Thyroid gland (tissue), 4 donors: ENCODE measurements at regions not wholly inside any gene's neighbourhood (a gene's known extent, or its start where the extent isn't known, plus 50 kb on each side); places are given as distances from the start of the nearest gene placed in this dataset.

Experiments
- DNase-seq, 2 donors: peaks; one replicate each; pipeline ENCODE4 v3.0.0-alpha.2; 2019
- H3K27ac ChIP-seq, 3 donors: fragments of 200-600 bp; sonication (generic); 1 replicate in 2 of 3; 2 replicates in 1 of 3; pipeline ENCODE4 v1.5.1; 2016 to 2019; ENCODE audit warnings: mild to moderate bottlenecking in 1 of 3, moderate library complexity in 1 of 3
- H3K27me3 ChIP-seq: fragments of 200-600 bp; sonication (generic); one replicate; pipeline ENCODE4 v1.5.1; 2019
- H3K36me3 ChIP-seq, 2 donors: fragments of 200-600 bp; sonication (generic); one replicate each; pipeline ENCODE4 v1.5.1; 2016 to 2019
- H3K4me1 ChIP-seq, 2 donors: fragments of 200-600 bp; sonication (generic); one replicate each; pipeline ENCODE4 v1.5.1; 2017 to 2019
- H3K4me3 ChIP-seq, 3 donors: fragments of 200-600 bp; sonication (generic); replicated peaks in 1 of 3; 1 replicate in 2 of 3; 2 replicates in 1 of 3; pipeline ENCODE4 v1.5.1; 2016; ENCODE audit warnings: mild to moderate bottlenecking in 1 of 3
- H3K9me3 ChIP-seq: fragments of 200-600 bp; sonication (generic); one replicate; pipeline ENCODE4 v1.5.1; 2017
- POLR2A ChIP-seq, 2 donors: fragments of 450-650 bp; IDR thresholded peaks; one replicate each; pipeline ENCODE4 v1.6.1; 2017; ENCODE audit warnings: antibody characterized with exemption in 2 of 2, mild to moderate bottlenecking in 2 of 2, moderate library complexity in 1 of 2
- WGBS, 2 donors: methylation state at CpG; one replicate each; pipeline ENCODE4 v1.1.5; 2017; 5-methylcytosine and 5-hydroxymethylcytosine counted together
- intact Hi-C: fragments of 100-400 bp; cut with DNase I; formaldehyde crosslinking; loops from one replicate; pipeline ENCODE4 v1.15.1; 2023
- TF ChIP-seq, protein P1 (sequence below), 6 experiments: fragments of 200-600 bp in 3 of 6; fragments of 450-650 bp in 3 of 6; sonication (generic) in 3 of 6; IDR thresholded peaks; one replicate each; pipeline ENCODE4 v1.5.1; 2016 to 2019; ENCODE audit warnings: antibody characterized with exemption in 6 of 6, mild to moderate bottlenecking in 2 of 6, inconsistent platforms in 1 of 6, moderate library complexity in 1 of 6

DNA sequence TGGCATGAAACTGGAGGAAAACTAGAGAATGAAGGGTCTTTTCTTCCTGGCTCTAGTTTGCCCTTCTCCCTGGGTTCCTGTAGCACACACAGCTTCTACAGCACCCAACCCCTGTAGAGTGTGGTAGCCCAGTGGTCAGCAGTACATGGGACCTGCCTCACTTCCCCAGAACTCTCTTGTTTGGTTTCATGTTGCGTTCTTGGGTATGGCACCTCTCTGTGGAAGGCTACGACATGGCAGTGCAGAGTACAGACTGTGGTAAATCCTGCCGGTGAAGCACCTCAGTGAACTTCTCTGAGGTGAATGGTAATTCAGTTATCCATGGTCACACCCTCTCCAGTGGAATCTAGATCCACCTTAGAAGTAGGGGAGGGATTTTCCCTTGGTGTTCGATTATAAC is 105.5 kb downstream of the TLR4 start:
- H3K4me1 ChIP-seq: no peaks in the 10 kb centered on the region
- H3K27ac ChIP-seq: no peak overlapping the region
- TF ChIP-seq, protein P1, sequence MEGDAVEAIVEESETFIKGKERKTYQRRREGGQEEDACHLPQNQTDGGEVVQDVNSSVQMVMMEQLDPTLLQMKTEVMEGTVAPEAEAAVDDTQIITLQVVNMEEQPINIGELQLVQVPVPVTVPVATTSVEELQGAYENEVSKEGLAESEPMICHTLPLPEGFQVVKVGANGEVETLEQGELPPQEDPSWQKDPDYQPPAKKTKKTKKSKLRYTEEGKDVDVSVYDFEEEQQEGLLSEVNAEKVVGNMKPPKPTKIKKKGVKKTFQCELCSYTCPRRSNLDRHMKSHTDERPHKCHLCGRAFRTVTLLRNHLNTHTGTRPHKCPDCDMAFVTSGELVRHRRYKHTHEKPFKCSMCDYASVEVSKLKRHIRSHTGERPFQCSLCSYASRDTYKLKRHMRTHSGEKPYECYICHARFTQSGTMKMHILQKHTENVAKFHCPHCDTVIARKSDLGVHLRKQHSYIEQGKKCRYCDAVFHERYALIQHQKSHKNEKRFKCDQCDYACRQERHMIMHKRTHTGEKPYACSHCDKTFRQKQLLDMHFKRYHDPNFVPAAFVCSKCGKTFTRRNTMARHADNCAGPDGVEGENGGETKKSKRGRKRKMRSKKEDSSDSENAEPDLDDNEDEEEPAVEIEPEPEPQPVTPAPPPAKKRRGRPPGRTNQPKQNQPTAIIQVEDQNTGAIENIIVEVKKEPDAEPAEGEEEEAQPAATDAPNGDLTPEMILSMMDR (IDR thresholded peaks at IDR 0.05): no peak
- no peak for TF ChIP-seq POLR2A (IDR thresholded peaks at IDR 0.05)
- intact Hi-C loops: no loop called here
- no peaks in the 10 kb centered on the region for H3K27me3 ChIP-seq
- 78 to 92% methylated on average over 4 of the region's 4 CpGs for WGBS, 2 donors
- H3K36me3 ChIP-seq: no peaks in the 10 kb centered on the region
- no peaks in the 10 kb centered on the region for H3K9me3 ChIP-seq
- no peak overlapping the region for H3K4me3 ChIP-seq
- DNase-seq: no peak

- TF ChIP-seq, protein P1 (IDR thresholded peaks at IDR 0.05): no peak
- TF ChIP-seq POLR2A (IDR thresholded peaks at IDR 0.05): no peak
- WGBS, 2 donors: 70 to 74% methylated on average over 5 of the region's 5 CpGs
- no peak overlapping the region for H3K4me3 ChIP-seq
- no peak for DNase-seq
- no peaks in the 10 kb centered on the region for H3K9me3 ChIP-seq
- H3K27me3 ChIP-seq: no peaks in the 10 kb centered on the region
- no peaks in the 10 kb centered on the region for H3K36me3 ChIP-seq
- H3K4me1 ChIP-seq: no peaks in the 10 kb centered on the region
- intact Hi-C loops: no loop called here
- no peak overlapping the region for H3K27ac ChIP-seq
Observed at GRCh38 chr9:117815315-117815714, 111.1 kb downstream of the TLR4 start.

- WGBS, 2 donors: 75 to 80% methylated on average over 3 of the region's 3 CpGs
- TF ChIP-seq, protein P1 (IDR thresholded peaks at IDR 0.05): no peak
- no peak for TF ChIP-seq POLR2A (IDR thresholded peaks at IDR 0.05)
- H3K27ac ChIP-seq: no peak overlapping the region
- H3K27me3 ChIP-seq: no peaks in the 10 kb centered on the region
- intact Hi-C loops: no loop called here
- no peak for DNase-seq
- no peaks in the 10 kb centered on the region for H3K36me3 ChIP-seq
- no peaks in the 10 kb centered on the region for H3K9me3 ChIP-seq
- no peak overlapping the region for H3K4me3 ChIP-seq
- H3K4me1 ChIP-seq: no peaks in the 10 kb centered on the region
Observed at GRCh38 chr9:117815948-117816347, 111.7 kb downstream of the TLR4 start.

GRCh38 chr9:117821954-117822353 is 117.8 kb downstream of the TLR4 start:
- Histone ChIP-seq H3K36me3 (no peaks in the 10 kb centered on the region), H3K27ac (no peak overlapping the region), H3K27me3 (no peaks in the 10 kb centered on the region), H3K4me1 (no peaks in the 10 kb centered on the region), H3K4me3 (no peak overlapping the region), H3K9me3 (no peaks in the 10 kb centered on the region)
- TF ChIP-seq POLR2A (IDR thresholded peaks at IDR 0.05): no peak
- TF ChIP-seq, protein P1 (IDR thresholded peaks at IDR 0.05): no peak
- 67% methylated on average over 2 of the region's 2 CpGs for WGBS, 2 donors
- no peak for DNase-seq
- intact Hi-C loops: no loop called here

DNA sequence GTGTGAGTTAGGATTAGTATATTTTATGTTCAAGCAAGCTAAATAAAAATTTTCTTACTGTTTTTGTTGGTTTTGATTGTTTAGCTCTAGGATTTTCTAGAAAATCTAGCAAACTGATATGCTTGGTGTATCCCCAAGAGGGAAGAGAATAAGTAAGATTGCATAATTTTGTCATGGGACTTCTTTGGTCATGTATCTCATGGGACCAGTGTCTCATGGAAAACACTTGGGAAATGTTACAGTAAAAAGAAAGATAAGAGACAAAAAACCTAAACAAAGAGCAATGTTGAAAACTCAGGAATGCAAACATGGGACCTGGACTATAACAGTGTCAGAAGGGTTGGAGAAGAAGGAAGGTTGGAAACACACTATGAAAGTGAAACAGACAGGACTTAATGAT is 119.4 kb downstream of the TLR4 start:
- no peaks in the 10 kb centered on the region for H3K36me3 ChIP-seq
- no peak for DNase-seq
- no peak overlapping the region for H3K4me3 ChIP-seq
- no peaks in the 10 kb centered on the region for H3K4me1 ChIP-seq
- intact Hi-C loops: no loop called here
- no peak overlapping the region for H3K27ac ChIP-seq
- H3K9me3 ChIP-seq: no peaks in the 10 kb centered on the region
- TF ChIP-seq, protein P1 (IDR thresholded peaks at IDR 0.05): no peak
- TF ChIP-seq POLR2A (IDR thresholded peaks at IDR 0.05): no peak
- no peaks in the 10 kb centered on the region for H3K27me3 ChIP-seq
